ENCODE measurements at regions not wholly inside any gene's neighbourhood (a gene's known extent, or its start where the extent isn't known, plus 50 kb on each side); places are given as distances from the start of the nearest gene placed in this dataset.
"Not testable (repeated sequence)": the region's sequence is repeated elsewhere in the genome, so short reads cannot be mapped to it uniquely, and the experiment has no call there.

- no peak for DNase-seq (ENCODE audit: low read depth in 2 of 2)
Measured at GRCh38 chr10:33861016-33861704, 526.7 kb upstream of the NRP1 start.

DNA sequence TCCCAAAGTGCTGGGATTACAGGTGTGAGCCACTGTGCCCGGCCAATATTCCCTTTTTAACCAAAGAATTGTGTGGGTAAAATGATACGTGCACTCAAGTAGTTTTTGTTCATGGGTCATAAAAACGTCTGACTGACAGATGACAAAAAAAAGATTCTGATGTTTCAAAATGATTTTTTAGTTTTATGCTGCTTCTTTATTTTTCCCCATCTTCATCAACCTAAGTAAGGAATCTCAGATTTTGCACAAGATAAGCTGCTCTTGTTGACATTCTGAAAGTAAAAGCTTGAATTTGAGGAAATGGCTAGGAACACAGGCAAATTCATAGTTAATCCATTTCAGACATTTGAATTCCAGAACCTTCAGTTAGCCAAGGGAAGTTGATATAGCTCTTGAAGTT, 526.1 kb upstream of the NRP1 start:
- DNase-seq (ENCODE audit: low read depth in 2 of 2) = no peak

- DNase-seq (ENCODE audit: low read depth in 2 of 2) = no peak
Measured at GRCh38 chr10:33859319-33860022, 525.0 kb upstream of the NRP1 start.

- no peak for DNase-seq (ENCODE audit: low read depth in 2 of 2)
Measured at GRCh38 chr10:33858326-33858725, 523.9 kb upstream of the NRP1 start.

GRCh38 chr10:33853221-33853620, 518.8 kb upstream of the NRP1 start:
- DNase-seq (ENCODE audit: low read depth in 2 of 2) = not testable (repeated sequence)

- DNase-seq (ENCODE audit: low read depth in 2 of 2) = no peak
Measured at GRCh38 chr10:33843379-33843778, 508.9 kb upstream of the NRP1 start.

GRCh38 chr10:33841678-33842077, 507.2 kb upstream of the NRP1 start:
- no peak for DNase-seq (ENCODE audit: low read depth in 2 of 2)

DNA sequence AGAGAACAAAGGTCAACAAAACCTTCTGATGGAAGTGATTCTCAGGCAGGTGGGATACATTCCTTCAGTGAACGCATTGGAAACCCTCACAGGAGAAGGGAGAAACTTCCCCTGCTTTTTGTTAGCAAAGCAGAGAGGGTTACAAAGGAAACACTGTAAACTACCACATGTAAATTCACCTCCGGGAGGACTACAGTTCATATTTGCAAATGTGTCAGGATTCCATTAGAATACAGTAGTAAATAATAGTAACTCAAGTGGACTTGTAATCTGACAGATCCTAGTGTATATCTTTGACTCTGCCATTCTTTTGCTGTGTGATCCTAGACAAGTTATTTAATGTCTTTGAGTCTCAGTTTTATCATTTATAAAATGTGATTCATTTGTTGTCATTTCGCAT, 504.3 kb upstream of the NRP1 start:
- no peak for DNase-seq (ENCODE audit: low read depth in 2 of 2)

DNA sequence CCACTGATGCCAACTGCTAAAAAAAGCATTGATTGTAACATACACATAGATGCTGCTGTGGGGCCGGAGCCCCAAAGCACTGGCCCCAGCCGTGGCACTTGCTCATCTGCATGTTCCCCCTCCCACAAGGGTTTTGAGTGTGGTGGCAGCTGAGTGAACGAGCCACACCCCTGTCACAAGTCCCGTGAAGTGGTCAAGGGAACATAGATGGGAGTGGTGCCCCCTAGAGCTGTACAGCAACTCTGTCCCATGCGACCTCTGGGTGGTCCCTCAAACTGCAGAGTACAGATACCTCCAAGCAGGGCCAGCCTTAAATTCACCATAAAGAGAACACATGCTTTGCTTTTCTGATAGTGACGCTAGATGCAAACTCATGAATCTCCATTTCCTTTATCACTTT, 503.3 kb upstream of the NRP1 start:
- DNase-seq (ENCODE audit: low read depth in 2 of 2) = no peak

DNA sequence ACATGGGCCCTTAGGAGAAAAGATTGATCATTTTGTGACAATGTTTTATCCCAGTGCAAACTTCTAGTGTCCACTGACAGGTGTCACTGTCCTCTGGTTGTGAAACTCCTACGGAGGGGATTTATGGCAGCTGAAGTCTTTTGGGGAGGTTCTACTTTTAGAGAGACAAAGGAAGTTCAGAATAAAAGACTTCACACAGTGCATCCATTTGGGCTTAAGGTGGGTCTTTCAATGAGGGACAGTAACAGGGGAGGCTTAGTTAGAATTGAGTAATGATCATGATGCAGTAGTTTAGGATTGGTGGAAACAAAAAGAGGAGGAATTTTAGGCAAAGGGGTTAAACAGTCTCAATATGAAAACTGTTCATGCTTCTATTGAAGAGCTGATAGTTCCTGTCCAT, 501.1 kb upstream of the NRP1 start:
- DNase-seq (ENCODE audit: low read depth in 2 of 2) = no peak

DNA sequence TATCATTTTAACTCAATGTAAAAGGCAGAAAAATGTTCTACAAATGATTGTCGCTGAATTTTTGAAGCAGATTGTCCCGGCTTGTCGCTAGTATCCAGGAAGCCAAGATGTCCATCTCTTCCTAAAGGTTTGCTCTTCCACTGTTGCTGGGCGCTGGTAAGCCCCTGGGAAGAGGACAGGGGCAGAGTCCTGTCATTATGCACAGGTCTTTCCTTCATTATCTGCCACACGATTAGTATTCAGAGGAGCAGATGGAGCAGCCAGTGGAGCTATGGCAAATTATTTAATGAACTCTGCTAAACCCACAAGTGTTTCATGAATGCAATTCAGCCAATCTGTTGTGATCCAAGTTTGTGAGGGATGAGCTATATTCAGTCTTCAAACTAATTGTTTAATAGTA, 499.1 kb upstream of the NRP1 start:
- no peak for DNase-seq (ENCODE audit: low read depth in 2 of 2)

GRCh38 chr10:33832124-33832787, 497.8 kb upstream of the NRP1 start:
- DNase-seq (ENCODE audit: low read depth in 2 of 2) = no peak

DNA sequence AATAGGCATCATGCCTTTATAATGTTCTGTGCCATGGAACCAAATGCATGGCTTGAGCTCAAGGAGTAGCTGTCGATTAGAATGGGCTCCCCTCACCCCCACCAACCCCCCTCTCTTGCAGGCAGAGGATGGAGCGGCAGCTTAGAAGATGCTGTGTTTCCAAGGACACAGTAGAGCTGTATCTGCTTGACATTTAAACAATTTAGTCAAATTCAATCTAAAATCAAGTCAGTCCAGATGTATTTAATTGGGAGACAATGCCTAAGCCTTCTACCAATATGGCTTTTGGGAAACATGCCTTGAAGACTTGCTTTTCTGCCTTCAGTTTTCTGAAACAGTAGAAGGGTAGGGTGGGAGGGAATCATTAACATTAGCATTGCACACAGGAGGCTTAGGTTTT, 497.1 kb upstream of the NRP1 start:
- DNase-seq (ENCODE audit: low read depth in 2 of 2) = no peak

DNA sequence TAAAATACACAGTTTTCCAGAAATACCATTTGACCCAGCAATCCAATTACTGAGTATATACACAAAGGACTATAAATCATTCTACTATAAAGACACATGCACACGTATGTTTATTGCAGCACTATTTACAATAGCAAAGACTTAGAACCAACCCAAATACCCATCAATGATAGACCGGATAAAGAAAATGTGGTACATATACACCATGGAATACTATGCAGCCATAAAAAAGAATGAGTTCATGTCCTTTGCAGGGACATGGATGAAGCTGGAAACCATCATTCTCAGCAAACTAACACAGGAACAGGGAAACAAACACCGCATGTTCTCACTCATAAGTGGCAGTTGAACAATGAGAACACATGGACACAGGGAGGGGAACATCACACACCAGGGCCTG, 495.4 kb upstream of the NRP1 start:
- not testable (repeated sequence) for DNase-seq (ENCODE audit: low read depth in 2 of 2)

GRCh38 chr10:33828592-33828991, 494.1 kb upstream of the NRP1 start:
- no peak for DNase-seq (ENCODE audit: low read depth in 2 of 2)

GRCh38 chr10:33826186-33826585, 491.7 kb upstream of the NRP1 start:
- DNase-seq (ENCODE audit: low read depth in 2 of 2) = no peak

- no peak for DNase-seq (ENCODE audit: low read depth in 2 of 2)
Measured at GRCh38 chr10:33822774-33823173, 488.3 kb upstream of the NRP1 start.

GRCh38 chr10:33820531-33820930, 486.1 kb upstream of the NRP1 start:
- no peak for DNase-seq (ENCODE audit: low read depth in 2 of 2)

DNA sequence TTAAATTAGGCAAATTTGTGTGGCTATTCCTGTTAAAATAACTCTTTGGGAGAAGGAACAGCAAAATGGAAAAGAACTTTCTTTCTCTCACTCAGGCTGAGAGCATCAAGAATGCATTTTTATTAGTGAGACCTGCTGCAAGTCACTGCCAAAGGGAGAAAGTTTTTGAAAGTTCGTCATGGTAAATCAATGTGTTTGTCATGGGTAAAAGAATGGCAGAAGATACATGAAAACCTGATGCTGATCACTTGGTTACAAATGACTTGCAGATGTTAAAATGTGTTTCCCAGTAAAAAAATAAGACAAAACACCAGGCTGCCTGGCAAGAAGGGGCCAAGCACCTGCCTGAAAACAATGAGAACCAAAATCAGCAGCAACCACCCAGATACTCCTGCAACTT, 484.7 kb upstream of the NRP1 start:
- no peak for DNase-seq (ENCODE audit: low read depth in 2 of 2)

- DNase-seq (ENCODE audit: low read depth in 2 of 2) = no peak
Measured at GRCh38 chr10:33818343-33818742, 483.9 kb upstream of the NRP1 start.

GRCh38 chr10:33817605-33818004, 483.1 kb upstream of the NRP1 start:
- DNase-seq (ENCODE audit: low read depth in 2 of 2) = no peak

DNA sequence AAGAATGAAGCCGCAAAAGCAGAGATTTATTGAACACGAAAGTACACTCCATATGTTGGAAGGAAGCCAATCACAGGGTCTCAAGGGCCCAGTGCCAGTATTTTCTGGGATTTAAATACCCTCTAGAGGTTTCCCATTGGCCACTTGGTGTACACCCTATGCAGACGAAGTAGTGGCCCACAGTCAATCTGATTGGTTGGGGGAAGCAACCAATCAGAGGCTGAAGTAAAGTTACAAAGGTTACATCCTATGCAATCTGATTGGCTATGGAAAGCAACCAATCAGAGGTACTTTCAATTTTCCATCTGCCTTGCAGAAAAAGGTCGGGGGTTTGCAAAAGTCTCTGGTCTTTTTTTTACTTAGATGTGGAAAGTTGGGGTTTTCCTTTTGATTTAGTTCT, 481.3 kb upstream of the NRP1 start:
- DNase-seq (ENCODE audit: low read depth in 2 of 2) = no peak

GRCh38 chr10:33813871-33814270, 479.4 kb upstream of the NRP1 start:
- no peak for DNase-seq (ENCODE audit: low read depth in 2 of 2)
